SK-N-SH treated with all-trans-retinoic acid at 6 μM for 48 hours (cell line): ENCODE measurements at regions not wholly inside any gene's neighbourhood (a gene's known extent, or its start where the extent isn't known, plus 50 kb on each side); places are given as distances from the start of the nearest gene placed in this dataset.

Source experiments
- ESRRG ChIP-seq: fragments of 250-450 bp; sonication (Bioruptor Pico); IDR thresholded peaks from 2 replicates; pipeline ENCODE4 v1.6.1; 2021; ENCODE audit warnings: mild to moderate bottlenecking
- RARB ChIP-seq: fragments of 250-450 bp; sonication (Bioruptor Pico); IDR thresholded peaks from 2 replicates; pipeline ENCODE4 v1.8.0; 2021; ENCODE audit warnings: mild to moderate bottlenecking, moderate library complexity
- ZFP3 ChIP-seq: fragments of 250-450 bp; sonication (Bioruptor Pico); IDR thresholded peaks from 2 replicates; pipeline ENCODE4 v1.5.0; 2020; ENCODE audit warnings: mild to moderate bottlenecking, moderate library complexity
- TF ChIP-seq, protein P1 (sequence below): fragments of 250-450 bp; sonication (Bioruptor Pico); IDR thresholded peaks from 2 replicates; pipeline ENCODE4 v1.5.1; 2020; ENCODE audit warnings: low read depth, mild to moderate bottlenecking, moderate library complexity

DNA sequence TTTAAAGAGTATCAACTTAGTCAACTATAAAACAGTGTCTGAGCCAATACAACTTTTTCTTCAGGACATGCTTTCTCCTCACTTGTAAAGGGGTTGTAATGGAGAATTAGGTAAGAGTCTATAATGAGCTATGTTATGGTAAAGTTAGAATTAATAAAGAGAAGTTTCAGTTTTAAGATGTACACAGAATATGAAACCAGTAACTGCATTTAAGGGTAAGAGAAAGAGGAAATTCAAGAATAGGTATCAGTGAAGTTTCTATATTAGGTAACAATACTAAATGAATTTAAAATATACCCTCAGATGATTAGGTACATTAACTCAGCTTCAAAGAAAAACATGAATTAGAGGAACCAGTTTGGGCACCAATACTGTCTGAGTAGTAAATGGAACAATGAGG, 1444.3 kb upstream of the ADGRB3 start:
- TF ChIP-seq ZFP3 (no peak), RARB (CRISPR knock-in tag) (no peak), ESRRG (CRISPR knock-in tag) (no peak)
- TF ChIP-seq, protein P1, sequence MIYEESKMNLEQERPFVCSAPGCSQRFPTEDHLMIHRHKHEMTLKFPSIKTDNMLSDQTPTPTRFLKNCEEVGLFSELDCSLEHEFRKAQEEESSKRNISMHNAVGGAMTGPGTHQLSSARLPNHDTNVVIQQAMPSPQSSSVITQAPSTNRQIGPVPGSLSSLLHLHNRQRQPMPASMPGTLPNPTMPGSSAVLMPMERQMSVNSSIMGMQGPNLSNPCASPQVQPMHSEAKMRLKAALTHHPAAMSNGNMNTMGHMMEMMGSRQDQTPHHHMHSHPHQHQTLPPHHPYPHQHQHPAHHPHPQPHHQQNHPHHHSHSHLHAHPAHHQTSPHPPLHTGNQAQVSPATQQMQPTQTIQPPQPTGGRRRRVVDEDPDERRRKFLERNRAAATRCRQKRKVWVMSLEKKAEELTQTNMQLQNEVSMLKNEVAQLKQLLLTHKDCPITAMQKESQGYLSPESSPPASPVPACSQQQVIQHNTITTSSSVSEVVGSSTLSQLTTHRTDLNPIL, result no peak
